NCI-H82 treated with DMSO at 0.1 percent for 48 hours (cell line): ENCODE measurements at regions not wholly inside any gene's neighbourhood (a gene's known extent, or its start where the extent isn't known, plus 50 kb on each side); places are given as distances from the start of the nearest gene placed in this dataset.

ENCODE experiments used
- DNase-seq: peaks from one replicate; lab custom pipeline; 2025; ENCODE audit not compliant: unreplicated experiment; lab: John Stamatoyannopoulos, UW

DNA sequence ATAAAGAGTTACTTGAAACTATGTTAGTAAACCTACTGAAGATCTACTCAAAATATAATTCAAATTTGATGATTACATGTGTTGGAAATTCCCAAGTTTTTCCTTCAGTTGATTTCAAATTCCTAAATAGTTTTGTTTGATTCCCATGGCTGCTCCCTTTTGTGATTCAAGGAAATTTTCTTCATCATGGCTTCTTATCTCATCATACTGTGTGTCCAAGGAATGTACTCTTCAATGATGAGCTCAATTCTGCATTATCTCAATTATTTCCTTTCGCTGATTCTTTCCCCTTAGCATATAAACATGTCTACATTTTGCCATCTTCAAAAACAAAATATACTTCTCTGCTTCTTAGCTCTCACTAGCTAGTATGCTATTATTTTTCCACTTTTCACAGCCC, 460.4 kb upstream of the NAALADL2 start:
- no peak for DNase-seq

DNA sequence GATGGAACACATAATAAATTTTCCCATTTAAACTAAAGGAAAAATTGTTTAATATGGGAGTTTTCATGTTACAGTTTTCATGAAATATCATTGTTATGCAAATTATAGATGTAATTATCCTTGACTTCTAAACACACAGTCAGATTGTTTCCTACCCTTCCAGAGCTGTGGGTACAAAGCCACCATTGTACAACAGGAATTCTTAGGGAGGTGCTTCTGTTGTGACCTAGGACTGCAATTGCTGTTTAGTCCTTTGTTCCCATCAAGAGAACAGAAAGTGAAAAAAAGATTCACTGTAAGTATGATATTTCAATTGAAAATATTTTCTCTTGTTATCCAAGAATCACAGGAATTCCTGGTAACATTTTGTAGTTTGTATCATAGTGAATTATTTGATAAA, 455.3 kb upstream of the NAALADL2 start:
- no peak for DNase-seq

DNA sequence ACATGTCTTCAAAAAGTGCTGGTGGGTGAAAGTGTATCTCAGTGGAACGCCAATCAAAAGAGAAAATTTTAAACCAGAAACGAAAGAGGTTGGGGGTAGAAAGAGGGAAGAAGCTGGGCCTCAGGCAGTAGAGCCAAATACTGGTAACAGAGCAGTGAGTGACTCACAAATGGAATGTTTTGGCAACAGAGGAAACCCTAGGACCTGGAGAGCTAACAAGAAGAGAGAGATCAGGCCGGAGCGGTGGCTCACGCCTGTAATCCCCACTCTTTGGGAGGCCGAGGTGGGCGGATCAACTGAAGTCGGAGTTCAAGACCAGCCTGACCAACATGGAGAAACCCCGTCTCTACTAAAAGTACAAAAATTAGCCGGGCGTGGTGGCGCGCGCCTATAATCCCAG, 450.8 kb upstream of the NAALADL2 start:
- no peak for DNase-seq

DNA sequence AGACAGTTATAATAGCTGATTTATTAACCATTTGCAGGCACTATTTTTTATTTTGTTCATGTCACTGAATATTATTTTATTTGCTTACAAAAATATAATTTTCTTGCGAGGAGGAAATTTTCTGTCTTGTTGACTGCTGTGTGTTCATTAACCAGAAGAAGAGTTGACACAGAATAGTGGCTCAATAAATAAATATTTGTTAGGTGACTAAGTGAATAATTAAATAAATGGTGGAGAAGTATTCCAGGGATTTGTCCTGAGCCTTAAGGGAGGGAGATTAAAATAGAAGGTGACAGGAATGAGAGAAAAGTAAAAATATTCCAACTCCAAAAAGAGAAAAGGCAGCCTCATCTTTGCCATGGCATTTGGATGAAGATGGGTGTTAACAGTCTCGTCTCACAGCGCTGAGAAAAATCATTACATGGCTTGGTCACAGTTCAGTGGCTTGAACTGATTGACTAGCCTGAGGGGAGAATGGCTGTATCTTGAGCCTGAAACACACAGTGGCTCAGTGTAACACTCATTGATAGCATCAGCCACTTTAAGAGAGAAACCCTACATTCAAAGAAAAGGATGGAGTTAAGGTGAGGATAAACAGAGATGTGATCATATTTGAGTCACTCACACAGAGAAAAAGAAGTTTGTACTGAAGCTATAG, 449.9 kb upstream of the NAALADL2 start:
- no peak for DNase-seq

DNA sequence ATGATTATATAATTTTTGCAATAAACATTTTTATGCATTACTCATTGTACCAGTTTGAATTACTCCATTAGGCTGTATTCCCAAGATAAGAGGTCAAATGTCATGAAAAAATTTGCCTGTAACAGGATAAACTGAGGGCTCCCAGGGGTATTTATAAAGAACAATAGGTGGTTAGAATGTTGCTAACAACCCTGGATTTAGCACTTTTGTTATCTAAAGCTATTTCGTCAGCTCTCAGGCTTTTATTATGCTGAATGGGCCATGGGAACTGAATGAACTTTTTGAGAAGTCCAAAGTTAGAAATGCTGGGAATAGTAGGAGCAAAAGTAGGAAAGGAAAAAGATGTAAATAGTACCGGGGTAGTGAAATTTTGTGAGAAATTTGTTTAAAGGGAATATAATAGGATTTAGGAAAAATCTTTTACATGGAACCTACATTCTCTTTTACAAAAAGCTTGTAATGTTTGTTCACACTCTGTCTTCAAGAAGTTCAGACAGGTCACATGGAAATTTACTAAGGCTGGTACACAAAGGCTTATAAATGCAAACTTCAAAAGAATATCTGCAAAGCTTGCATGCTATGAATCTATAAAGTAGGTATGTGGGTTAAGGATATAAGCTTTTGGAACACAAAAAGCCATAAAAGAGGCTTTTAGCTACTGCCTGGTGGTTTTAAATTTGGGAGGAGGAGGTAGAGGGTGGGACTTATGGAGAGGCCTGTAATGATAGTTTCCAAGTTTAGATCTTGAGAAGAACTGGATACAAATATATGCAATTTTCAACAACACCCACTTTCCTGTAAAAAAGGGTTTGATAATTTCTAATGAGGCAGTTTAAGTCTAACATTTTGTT, 445.8 kb upstream of the NAALADL2 start:
- DNase-seq, result no peak

DNA sequence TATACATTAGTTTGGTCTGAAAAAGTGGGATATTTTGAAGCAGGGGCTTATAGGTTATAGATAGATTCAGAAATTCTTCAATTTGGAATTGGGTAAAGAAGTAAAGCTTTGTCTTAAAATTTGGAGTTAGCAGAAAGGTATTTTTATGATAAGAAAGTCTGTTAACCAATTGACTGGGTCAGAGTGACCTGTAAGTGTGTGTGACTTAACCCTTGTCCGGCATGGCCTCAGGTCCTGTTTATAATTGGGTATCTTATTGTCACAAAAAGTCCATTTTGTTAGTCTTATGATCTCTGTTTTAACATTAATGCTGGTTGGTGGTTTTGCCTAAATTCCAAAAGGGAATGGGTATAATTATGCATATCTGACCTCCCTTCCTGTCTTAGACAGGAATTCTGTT, 444.2 kb upstream of the NAALADL2 start:
- DNase-seq, result no peak

DNA sequence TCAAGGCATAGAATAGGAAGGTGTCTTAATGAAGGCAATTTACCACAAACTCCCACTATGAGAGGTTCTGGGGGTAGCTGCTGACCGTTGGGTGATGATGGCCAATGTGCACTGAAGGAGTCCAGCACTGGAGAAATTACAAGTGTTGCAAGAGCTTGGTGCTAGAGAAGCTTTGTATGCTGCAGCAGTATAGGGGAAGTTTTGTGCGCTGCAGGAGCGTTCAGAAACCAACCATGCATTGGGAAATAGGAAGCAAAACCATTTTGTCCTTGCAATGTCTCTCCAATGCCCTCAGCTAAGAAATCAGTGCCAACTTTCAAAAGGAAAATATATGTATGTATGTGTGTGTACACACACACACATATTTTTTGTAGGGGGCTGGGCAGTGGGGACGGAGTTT, 441.6 kb upstream of the NAALADL2 start:
- no peak for DNase-seq

DNA sequence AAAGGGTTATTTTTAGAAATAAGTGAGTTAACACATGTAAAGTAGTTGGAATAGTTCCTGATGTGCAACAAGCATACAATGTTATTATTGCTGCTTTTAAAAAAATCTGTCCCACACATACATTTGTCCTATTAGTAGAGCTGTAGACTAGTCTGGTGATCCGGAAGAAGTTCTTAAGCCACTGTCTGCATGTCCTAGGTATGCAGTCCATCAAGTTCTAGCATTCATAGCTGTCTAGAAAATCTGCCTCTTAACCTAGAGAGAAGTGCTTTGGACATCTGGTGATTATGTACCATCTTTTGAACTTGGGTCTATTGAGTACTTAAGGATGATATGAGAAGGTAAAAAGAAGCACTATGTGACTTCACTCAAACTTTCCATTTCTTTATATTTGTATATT, 439.9 kb upstream of the NAALADL2 start:
- no peak for DNase-seq

DNA sequence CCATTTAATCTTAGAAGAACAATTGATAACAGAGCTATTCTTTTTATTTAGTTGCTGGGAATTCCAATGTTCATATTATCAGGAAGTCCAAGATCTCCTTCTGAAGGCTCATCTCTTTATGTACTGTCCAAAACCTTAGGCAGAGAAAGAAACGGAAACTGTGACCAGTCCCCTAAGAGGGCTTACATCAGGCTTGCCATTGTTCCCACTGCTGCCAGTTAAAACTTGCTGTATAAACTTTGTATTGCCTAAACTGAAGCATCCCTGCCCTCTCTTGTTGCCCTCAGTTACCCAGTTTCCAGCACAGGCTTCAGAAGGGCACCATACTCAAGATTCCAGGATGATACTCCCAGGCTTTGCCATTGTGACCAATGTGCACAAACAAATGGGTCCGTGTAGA, 435.2 kb upstream of the NAALADL2 start:
- DNase-seq, result no peak

DNA sequence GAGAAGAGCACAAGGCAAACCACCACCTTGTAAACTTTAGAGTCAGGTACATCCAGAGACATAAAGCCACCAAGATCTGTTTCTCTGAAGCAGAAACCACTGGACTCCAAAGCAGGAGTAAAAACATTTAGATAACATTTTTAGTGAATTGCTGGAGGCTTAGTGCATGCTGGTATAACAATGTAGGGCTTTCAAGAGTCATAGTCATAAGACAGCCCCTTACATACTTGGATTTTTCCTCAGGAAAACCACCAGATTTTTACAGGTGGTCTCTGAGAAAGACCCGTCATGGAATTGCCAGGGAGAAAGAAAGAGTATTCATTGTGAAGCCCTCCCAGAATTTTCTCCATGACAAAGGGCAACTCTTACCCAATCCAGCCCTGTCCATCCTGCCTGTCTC, 434.5 kb upstream of the NAALADL2 start:
- no peak for DNase-seq

DNA sequence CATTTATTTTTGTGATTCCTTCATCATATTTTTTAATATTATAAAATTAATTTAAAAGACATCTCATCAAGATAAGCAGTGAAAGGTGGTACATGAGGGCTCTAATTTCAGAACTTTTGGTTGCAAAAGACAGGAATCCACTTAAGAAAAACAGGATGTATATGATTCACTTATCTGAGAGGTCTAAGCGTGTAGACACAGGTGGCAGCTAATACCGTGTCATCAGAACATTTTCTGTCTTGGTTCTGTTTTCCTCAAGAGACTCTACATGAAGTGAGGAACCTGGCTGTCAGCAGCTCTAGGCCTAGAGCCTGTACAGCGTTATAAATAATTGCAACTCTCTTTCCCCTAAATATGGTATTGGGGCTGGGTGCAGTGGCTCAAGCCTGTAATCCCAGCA, 433.7 kb upstream of the NAALADL2 start:
- no peak for DNase-seq

DNA sequence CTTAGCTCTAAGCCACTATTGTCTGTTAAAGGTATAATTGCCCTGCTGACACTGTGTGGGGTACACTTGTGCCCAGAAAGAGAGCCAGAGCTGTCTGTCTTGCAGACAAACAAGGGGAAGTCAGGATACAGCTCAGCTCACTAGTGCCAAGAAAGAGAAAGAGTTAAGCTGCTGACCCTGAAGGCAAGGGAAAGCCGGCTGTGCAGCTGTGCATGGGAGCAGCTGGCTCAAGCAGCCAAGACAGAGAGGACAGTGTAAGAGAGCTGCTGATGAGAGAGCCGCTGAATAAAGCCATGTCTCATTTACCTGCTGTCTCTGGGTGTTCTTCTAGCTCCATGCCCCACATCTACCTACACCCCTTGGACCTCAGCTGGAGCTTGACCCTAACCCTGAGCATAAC, 428.1 kb upstream of the NAALADL2 start:
- DNase-seq, result no peak

DNA sequence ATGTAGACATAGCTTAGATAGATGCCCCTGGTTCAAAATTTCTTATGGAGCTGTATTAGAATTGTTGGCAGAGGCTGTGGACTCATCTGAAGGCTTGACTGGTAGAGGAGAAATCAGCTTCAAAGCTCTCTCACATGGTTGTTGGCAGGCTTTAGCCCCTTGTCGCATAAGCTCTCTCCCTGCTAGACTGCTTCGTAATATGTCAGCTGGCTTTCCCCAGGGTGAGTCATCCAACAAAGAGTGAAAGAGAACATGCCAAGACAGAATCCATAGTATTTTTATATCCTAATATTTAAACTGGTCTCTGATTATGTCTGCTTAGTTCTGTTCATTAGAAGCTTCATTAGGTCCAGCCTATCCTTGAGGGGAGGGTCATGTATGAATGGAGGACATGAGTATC, 427.4 kb upstream of the NAALADL2 start:
- DNase-seq, result no peak

DNA sequence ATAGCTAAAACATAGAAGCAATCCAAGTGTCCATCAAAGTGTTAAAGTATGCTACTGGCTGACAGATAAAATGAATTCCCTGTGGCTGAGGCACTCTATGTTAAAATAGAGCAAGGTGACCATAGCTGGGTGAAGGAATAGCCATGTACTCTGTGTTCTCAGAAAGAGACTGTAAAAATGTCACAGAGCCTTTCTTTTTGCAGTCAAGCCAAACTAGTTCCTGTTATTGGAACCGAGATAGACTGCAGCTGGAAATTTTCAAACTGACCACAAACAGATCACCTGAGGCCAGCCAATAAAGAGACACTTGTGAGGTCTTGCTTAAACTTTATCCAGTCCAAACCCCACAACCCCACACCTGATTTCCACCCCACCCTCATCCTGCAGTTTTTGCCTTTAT, 422.8 kb upstream of the NAALADL2 start:
- no peak for DNase-seq

DNA sequence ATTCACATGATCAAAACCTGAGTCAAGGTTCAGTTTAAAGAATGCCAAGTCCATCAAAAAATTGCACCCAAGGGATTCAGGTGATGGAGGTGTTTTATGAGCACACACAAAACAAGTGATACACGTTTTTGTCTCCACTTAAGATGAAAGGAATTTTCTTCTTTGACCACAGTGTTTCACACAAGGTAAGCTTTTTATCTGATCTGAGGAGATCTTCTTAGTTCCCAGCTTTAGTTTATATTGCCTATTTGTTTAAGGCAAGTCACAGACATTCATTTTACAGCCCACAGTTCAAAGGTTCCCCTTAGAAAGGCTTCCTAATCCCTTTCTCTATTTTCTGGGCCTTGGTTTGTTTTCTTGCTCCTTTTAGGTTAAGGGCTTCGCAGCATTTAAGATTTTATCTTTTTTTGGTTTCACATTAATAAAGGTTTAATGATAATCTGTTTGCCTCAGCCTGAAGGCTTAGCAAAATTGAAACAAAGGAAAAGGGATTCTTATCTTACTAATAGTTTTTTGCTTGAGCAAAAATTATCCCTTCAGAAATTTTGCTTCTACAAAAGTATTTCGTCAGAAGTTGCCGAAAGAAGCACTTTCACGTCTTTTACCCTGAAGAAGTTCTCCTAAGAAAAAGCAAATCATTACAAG, 420.5 kb upstream of the NAALADL2 start:
- no peak for DNase-seq

DNA sequence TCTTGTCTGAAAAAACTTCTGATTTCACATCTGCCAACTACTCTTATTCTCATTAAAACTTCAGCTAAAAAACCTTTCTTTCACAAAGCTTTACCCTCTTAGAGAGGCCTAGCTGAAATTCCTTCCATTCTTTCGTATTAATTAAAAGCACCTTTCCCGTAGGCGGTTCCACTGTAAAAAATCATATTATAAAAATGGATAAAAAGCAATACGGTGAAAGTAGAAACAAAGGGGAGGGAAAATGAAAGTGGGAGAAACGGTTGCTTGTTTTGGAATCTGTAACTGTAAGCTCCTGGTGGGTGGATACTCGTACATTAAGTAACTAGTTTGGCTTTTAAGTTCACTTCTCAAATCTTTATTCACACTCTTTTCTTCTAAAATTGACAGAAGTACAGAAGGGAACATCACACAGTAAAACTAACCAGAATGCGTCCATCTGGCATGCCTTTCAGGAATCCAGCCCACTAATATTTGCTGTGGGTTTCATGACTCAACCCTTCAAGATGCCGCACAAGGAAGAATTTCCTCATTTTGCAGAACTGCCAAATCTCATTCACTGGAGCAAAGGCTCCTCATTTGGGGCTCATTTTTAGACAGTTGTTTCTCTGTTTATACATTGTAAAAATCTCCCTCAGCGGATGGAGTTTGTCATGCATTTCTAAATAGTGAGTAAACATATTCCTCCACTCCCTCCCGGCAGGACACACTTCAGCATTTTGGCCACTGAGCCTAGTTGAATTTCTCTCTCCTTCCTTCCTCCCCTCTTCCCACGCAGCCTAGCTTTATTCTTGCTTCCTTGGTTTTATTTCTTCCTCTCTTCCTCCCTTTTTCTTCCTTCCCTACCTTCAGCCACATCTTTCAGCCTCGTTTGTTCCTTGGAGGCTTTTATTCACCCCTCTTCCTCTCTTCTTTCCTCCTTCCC, 419.5 kb upstream of the NAALADL2 start:
- DNase-seq, result no peak

DNA sequence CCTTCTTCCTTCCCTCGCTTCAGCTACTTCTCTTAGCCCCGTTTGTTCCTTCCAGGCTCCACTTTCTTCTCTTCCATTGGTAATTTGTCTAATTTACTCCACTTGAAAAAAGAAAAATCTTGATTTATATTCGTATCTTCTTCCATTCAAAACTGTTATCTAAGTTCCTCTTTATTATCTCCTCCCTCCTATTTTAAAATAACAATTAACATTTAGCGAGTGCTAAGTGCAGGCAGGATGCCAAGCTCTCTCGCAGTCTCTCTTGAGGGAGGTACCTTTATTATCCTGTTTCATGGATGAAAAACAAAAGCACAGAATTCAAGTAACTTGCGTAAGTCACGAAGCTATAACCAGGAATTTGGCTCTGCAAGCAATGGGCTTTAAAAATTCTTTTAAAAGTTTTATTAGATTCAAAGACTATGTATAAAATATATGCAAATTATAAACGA, 418.9 kb upstream of the NAALADL2 start:
- DNase-seq, result no peak

DNA sequence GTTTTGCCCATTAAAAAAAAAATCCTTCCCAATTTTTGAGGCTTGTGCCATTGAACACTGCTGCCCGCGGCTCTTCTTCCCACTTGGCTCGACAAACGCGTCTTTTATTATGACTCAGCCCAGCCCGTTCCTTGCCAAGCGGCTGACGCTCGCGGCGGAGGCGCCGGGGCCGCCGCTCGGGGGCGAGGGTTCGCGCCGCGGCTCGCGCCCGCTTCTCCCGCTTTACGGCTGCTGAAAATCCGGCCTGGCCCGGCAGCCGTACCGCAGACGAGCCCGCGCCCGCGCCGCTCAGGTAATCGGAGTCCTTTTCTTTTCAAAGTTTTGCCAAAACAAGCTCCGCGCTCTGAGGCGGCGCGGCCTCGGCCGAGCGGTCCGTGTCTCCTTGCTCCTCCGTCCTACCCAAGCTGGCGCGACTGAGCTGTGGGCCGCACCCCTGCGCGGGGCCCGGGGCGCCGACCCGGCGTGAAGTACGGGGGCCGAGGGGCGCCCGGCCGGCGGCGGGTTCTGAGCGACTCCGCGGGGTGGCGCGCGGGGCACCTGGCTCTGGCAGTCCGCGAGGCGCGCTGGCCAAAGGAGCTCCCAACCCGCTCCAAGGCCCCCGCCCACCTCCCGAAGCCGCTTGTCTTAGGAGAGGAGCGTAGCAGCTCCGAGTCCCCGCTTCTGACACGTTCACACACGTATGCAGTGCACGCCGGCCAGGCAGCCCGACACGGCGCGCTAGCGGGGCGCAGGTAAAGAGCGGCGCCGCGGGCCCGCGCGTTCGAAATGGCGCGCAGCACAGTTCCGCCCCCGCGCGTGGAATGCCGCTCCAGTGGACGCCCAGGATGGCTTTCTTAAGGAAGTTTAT, 418.2 kb upstream of the NAALADL2 start:
- DNase-seq, result peak; percentile 75

DNA sequence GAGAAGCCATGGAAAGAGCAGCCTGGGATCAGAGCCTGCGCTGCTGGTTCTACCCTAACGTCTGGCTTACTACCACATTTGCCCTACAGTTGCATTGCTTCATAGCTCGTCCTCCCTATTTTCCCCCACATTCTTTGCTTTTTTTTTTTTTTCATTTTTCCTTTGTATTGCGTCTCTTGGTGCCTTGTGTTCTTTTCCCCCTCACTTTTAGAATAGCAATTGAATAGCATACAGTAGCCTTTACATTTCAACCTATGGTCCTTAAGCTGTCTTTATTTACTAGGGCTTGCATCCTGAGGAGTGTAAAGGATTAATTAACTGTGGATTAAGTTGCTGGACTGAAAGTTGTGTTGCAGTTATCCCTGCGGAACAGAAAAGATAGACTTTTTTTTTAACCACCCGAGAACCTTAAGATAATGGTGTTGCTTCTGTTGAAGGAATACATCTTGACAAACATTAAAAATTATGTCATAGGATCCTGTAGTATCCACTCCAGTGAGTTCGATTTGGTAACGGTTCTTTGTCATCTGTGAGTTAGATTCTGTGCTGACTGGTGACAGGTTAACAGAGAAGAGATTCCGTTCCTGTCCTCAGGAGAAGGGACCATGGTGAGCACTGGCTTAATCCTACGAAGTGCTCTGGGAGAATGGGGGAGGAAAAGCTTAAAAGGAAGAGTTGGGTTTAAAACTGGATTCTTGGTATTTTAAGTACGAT, 417.4 kb upstream of the NAALADL2 start:
- peak; percentile 70 for DNase-seq

DNA sequence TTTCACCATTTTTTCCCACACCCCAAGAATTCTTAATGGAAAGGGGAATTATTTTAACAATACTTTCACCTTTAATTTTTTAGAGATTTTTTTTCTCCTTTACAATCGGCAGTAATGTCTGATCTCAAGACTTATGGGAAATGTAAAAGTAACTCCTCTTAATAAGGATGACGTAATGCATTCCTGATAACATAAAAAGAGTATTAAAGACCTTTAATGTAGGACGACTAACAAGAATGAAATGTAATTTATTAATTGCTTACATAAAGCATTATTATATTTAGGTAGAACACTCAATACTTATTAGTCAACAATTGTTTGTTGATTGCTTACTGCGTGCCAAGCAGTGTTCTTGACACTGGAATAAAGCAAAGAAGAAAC, 416.8 kb upstream of the NAALADL2 start:
- no peak for DNase-seq
